ENCODE measurements at regions not wholly inside any gene's neighbourhood (a gene's known extent, or its start where the extent isn't known, plus 50 kb on each side); places are given as distances from the start of the nearest gene placed in this dataset.

GRCh38 chrX:926991-927390, 285.5 kb downstream of the CRLF2 start:
- no peaks in the 10 kb centered on the region for H3K4me1 ChIP-seq (replicated peaks in 1 of 4; ENCODE audit: control insufficient read depth in 3 of 4, insufficient read depth in 4 of 4, low read length in 3 of 4)
- H3K4ac ChIP-seq (replicated peaks; ENCODE audit: insufficient read length, low read depth, low read length) = no peak overlapping the region
- no peak overlapping the region for H2BK12ac ChIP-seq (ENCODE audit: low read depth, low read length)
- H3K4me3 ChIP-seq (ENCODE audit: extremely low read depth in 1 of 4, insufficient read depth in 2 of 4, low read depth in 3 of 4, low read length in 4 of 4) = no peak overlapping the region
- DNase-seq (ENCODE audit: low read depth in 1 of 2, low spot score in 2 of 2) = no peak
- ChIA-PET CTCF (ENCODE audit: partially characterized antibody) (no interaction called here), POLR2A (ENCODE audit: partially characterized antibody) (no interaction called here)
- no peak overlapping the region for H3K56ac ChIP-seq (replicated peaks; ENCODE audit: insufficient read length, low read depth, low read length)
- H4K5ac ChIP-seq (ENCODE audit: insufficient read length, low read depth, low read length) = no peak overlapping the region
- no peak overlapping the region for H2BK120ac ChIP-seq (replicated peaks; ENCODE audit: low read depth, low read length)
- H2BK15ac ChIP-seq (ENCODE audit: low read length) = no peak overlapping the region
- H3K9me3 ChIP-seq (ENCODE audit: insufficient read depth in 2 of 2, low read depth in 1 of 2, low read length in 1 of 2) = no peaks in the 10 kb centered on the region; a peak in 1 of 4 replicates
- no peak overlapping the region for H3K23ac ChIP-seq (ENCODE audit: insufficient read length)
- WGBS, 2 experiments (ENCODE audit: extremely low coverage in 1 of 2, insufficient coverage in 1 of 2, insufficient read length in 1 of 2, insufficient replicate concordance in 2 of 2, low coverage in 1 of 2, low lambda C conversion rate in 2 of 2, missing lambda C conversion rate in 1 of 2) = 83% methylated on average over 2 of the region's 2 CpGs; no CpG with 5 or more reads in 1 of the 2 experiments
- no peak overlapping the region for H2BK20ac ChIP-seq (ENCODE audit: low read length)
- H3K9ac ChIP-seq (replicated peaks in 1 of 4; ENCODE audit: extremely low read depth in 1 of 4, low read depth in 3 of 4, low read length in 3 of 4) = no peak overlapping the region
- H3K27ac ChIP-seq (ENCODE audit: low read depth, low read length) = no peak overlapping the region
- no peak overlapping the region for H2AK5ac ChIP-seq (ENCODE audit: low read depth, low read length)
- H3K27me3 ChIP-seq (replicated peaks in 1 of 4; ENCODE audit: control insufficient read depth in 3 of 4, extremely low read depth in 1 of 4, insufficient read depth in 3 of 4, low read length in 3 of 4) = no peaks in the 10 kb centered on the region
- H3K79me2 ChIP-seq (ENCODE audit: control insufficient read depth in 1 of 2, insufficient read depth in 2 of 2, low read length in 2 of 2) = no peaks in the 10 kb centered on the region
- no peak for FAIRE-seq
- no peaks in the 10 kb centered on the region for H3K36me3 ChIP-seq (ENCODE audit: control insufficient read depth in 2 of 4, insufficient read depth in 4 of 4, low read length in 3 of 4)
- H3K4me2 ChIP-seq (ENCODE audit: insufficient read depth in 1 of 2, low read depth in 2 of 2, low read length in 2 of 2) = no peak overlapping the region
- peaks cover 0 to 1% of the 10 kb centered on the region in 2 experiments for H4K20me1 ChIP-seq (replicated peaks in 1 of 2; ENCODE audit: control insufficient read depth in 1 of 2, insufficient read depth in 2 of 2, low read length in 2 of 2)
- no peak overlapping the region for H3K14ac ChIP-seq (ENCODE audit: insufficient read length)
- no peak overlapping the region for H4K91ac ChIP-seq (replicated peaks; ENCODE audit: insufficient read length, low read length)
- no peak overlapping the region for H2BK5ac ChIP-seq (ENCODE audit: low read depth, low read length)
- no peak overlapping the region for H3K18ac ChIP-seq (ENCODE audit: extremely low read depth, low read length)
- no peak overlapping the region for H4K8ac ChIP-seq (ENCODE audit: extremely low read depth, insufficient read depth, low read length)
- H3K79me1 ChIP-seq (ENCODE audit: low read depth, low read length) = no peaks in the 10 kb centered on the region
- H3K23me2 ChIP-seq (ENCODE audit: low read depth, low read length) = peaks cover 4% of the 10 kb centered on the region; the same call in 1 of the 2 replicates
- H2AFZ ChIP-seq (ENCODE audit: low read length) = no peak overlapping the region
- no peak for TF ChIP-seq PHF8 (conservative IDR thresholded peaks at IDR 0.05; ENCODE audit: low read depth, low read length)
- TF ChIP-seq GABPA (IDR thresholded peaks at IDR 0.05; ENCODE audit: borderline replicate concordance, insufficient read depth, low read length) = no peak
- no peak for TF ChIP-seq EP300 (IDR thresholded peaks at IDR 0.05; ENCODE audit: borderline replicate concordance in 1 of 2, low read depth in 2 of 2, low read length in 2 of 2)
- no peak for TF ChIP-seq SIN3A (conservative IDR thresholded peaks at IDR 0.05 in 1 of 2, IDR thresholded peaks at IDR 0.05 in 1 of 2; ENCODE audit: low read depth in 1 of 2, low read length in 2 of 2)
- no peak for TF ChIP-seq CTCF (IDR thresholded peaks at IDR 0.05; ENCODE audit: control extremely low read depth in 1 of 3, insufficient read depth in 1 of 3, low read depth in 1 of 3, low read length in 3 of 3)
- no peak for TF ChIP-seq FOSL1 (IDR thresholded peaks at IDR 0.05; ENCODE audit: insufficient read depth, low read depth, low read length)
- no peak for TF ChIP-seq BCL11A (IDR thresholded peaks at IDR 0.05; ENCODE audit: low read depth in 2 of 2, low read length in 2 of 2)
- no peak for TF ChIP-seq CBX5 (IDR thresholded peaks at IDR 0.05; ENCODE audit: low read depth, low read length)
- no peak for TF ChIP-seq CHD2 (IDR thresholded peaks at IDR 0.05; ENCODE audit: low read length)
- TF ChIP-seq KDM5A (IDR thresholded peaks at IDR 0.05; ENCODE audit: low read length) = no peak
- TF ChIP-seq CTBP2 (IDR thresholded peaks at IDR 0.05; ENCODE audit: borderline replicate concordance, insufficient read depth, insufficient read length, low read length) = no peak
- TF ChIP-seq SIRT6 (IDR thresholded peaks at IDR 0.05; ENCODE audit: low read length) = no peak

All from H1 (cell line).